GM18517 (cell line): ENCODE measurements at regions not wholly inside any gene's neighbourhood (a gene's known extent, or its start where the extent isn't known, plus 50 kb on each side); places are given as distances from the start of the nearest gene placed in this dataset.

Experiments used
- ATAC-seq: cut with Tn5 transposase; IDR thresholded peaks from one replicate; pipeline ENCODE4 v1.9.1; 2021; ENCODE audit warnings: mild to moderate bottlenecking, moderate library complexity; ENCODE audit not compliant: unreplicated experiment

GRCh38 chr5:136811551-136811950 is 446.2 kb upstream of the TRPC7 start:
- ATAC-seq = no peak

GRCh38 chr5:136811086-136811485 is 445.7 kb upstream of the TRPC7 start:
- no peak for ATAC-seq

DNA sequence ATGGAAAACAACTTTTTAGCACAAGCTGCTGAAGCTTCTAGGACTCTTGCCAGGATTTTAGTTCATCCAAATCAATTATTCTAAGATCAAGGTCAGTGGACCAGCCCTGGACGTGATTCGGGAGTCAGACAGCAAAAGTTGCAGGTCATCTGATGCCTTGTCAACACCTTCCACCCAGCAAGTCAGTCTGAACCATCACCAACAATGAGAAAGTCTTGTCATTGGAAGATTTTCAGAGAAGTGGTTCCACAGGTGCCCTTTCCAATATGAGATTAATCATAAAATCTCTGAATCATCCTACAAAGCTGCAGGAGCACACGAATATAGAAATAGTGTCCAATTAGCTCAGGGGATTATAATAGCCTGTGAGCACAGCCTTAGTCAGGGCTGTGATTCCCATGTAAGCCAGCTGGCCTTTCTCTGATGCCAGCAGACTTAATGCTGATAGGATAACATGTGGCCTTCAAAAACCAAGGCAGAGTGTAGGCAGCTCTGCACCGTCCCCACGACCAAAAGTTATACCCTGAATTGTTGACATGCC is 445.0 kb upstream of the TRPC7 start:
- ATAC-seq = no peak

DNA sequence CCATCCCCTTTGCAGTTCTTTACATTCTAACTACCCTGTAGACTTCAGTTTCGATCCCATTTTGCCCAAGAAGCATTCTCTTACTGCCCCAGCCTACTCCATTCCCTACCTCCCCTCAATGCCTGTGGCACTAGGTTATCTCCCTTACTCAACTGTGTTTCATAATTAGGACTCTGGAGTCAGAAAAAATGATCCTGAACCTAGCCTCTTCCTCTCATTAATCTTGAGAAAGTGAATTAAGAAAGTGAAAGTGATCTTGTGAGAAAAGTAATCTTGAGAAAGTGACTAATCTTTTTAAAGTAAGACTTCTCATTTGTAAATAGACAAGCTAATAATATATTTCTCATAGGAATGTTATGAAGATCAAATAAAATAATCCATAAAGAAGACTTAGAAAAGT is 444.0 kb upstream of the TRPC7 start:
- no peak for ATAC-seq

DNA sequence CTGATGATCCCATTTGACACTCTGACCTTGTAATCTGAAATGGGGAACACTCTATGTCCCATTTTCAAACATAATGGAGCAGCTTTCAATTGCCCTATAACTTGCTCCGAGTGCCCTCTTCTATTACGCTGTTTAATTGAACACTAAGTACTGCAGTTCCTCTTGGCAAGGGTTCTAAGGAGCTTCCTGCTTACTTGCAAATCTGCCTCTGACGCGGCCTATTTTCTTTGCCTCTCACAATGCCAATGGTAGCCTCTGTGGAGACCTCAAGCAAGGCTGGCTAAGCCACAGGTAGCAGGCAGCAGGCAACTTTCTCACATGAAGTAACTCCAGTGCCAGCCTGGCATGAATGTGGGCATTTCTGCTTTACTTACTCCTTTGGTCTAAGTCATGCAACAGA is 443.4 kb upstream of the TRPC7 start:
- ATAC-seq = no peak

DNA sequence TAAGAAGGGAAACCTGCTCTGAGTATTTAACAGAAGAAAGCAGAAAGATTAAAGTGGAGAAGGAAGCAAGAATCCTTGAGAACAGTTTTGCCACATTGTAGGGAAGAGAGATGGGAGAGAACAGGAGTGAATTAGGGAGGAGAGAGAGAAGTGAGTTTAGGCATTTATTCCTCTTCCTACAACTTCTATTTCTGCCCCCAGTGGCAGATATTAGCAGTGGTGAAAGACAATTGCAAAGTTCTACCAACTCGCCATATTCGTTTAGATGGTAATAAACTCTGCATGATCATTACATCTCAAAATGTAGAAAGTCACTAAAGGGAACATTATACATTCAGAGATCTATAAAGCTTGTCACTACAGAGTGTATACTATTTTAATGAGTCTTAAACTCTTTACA is 440.1 kb upstream of the TRPC7 start:
- no peak for ATAC-seq

DNA sequence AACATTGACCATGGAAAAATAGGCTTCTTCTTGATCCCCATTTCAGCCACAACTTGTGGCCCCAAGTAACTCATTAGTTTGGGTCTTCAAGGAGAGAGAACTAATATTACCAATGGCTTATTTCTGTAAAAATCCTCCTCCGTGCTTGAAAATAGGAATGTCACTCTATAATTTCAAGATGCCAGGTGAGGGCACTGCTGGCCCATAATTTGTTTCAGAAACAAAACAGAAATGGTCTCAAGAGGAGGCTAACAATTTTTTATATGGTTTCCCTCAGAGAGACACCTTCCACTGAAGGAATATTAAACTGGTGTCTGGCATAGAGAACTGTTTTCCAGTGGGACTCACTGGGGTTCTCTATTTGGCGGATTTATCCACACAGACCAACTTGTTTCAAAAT is 437.0 kb upstream of the TRPC7 start:
- no peak for ATAC-seq

DNA sequence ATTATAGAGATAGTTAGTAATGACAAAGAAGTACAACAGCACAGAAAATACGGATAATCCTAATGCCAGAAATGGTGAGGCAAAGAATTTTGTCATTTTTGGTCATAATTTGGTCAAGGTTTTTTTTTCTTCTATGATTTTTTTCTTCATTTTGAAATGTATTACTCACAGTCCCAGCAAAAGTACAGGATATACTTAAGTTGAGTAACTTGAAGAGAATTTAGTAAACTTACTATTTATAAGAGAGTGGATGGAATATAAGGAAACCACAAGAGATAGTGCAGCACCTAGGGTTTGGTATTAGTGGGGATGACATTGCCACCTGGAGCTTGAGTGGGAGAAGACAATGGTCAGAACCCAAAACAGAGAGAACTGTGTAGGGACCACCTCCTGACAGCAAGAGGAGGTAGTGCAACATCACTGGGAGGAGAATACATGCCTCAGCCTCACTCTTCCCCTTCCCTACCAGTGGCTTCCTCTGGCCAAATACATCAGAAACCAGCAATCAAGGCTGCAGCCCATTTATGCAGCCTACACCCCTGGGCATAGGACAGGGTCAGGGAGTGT is 434.5 kb upstream of the TRPC7 start:
- no peak for ATAC-seq

DNA sequence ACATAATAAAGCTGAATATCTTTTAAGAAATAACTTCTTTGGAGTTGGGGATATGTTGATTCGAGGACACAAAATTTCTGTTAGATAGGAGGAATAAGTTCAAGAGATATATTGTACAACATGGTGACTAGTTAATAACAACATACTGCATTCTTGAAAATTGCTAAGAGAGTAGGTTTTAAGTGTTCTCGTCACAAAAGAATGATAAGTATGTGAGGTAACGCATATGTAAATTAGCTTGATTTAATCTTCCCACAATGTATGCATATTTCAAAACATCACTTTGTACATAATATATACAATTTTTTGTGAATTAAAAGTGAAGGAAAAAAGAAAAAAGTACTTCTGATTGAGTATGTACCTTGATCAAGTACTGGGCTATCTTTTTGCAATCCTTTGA is 428.0 kb upstream of the TRPC7 start:
- no peak for ATAC-seq

DNA sequence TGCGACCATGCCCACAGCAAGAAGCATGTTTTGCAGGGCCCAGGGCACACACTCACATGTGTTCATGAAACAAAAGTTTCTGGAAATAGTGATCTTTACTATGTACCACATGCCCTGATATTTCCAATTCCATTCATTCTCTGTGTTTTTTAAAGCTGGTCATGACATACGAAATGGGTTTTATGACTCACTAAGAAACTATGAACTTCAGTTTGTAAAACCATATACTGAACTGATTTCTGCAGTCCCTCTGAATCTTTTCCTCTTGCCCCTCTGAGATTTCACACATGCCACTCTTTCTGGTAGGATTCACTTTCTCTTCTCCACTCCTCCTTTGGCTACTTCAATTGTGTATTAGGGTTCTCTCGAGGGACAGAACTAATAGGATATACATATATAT is 416.1 kb upstream of the TRPC7 start:
- no peak for ATAC-seq

DNA sequence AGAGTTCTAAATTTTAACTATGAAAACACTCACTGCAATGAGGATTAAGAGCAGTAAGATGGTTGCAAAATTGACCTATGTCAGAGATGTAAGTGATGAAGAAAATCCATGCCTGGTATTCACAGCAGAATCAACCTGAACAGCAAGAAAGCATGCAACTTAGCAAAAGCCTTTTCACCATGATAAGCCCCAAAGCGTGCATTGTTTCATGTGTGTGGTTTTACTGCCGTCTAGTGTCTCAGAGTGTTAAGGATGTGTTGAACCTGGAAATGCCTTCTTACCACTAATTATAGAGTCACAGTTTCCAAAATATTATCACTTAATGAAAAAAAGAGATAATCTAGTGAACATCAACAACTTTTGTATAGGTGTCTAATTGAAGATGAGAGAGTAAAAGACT is 415.2 kb upstream of the TRPC7 start:
- ATAC-seq = no peak

DNA sequence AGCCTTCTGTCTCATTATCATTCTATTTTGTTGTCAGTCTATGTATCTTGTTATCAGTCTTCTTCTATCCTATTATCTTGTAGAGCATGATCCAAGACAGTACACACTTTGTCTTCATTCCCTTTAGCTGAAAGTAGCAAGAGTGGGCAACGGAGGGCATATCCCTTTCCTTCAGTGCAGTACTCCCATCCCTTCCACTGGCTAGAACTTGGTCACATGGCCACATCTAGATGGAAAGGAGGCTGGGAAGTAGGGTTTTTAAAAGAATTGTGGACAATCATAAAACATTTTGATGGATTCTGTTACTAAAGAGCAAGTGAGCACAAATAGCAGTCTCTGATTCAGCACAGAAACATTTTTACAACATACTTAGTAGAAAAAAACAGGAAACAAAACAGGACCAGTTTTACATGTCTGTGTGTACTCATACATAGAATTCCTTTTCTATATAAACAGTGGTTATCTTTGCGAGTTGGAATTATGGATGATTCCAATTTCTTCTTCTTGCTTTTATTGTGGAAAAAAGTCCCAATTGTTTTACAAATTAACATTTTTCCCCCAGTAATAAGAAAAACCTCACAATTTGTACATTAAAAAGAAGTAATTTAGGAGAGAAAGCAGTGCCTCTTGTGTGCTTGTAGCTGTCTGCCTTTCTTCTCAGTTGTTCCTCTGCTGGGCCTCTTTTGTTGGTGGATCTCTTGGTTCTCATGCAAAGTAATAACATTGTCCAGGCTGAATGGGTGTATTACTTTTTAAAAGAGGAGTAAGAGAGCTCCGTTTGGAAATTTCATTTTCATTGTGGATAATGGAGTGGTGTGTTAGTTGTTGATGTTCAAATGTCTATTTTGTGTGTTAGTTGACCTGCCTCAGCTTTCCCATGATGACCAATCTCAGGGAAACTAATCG is 410.9 kb upstream of the TRPC7 start:
- no peak for ATAC-seq

- ATAC-seq = no peak
These were observed 407.1 kb upstream of the TRPC7 start for GRCh38 chr5:136772491-136772890.

- peak; percentile 82 for ATAC-seq
These were observed 404.7 kb upstream of the TRPC7 start for GRCh38 chr5:136769900-136770684.

- no peak for ATAC-seq
These were observed 403.7 kb upstream of the TRPC7 start for GRCh38 chr5:136769093-136769492.

GRCh38 chr5:136768457-136768856 is 403.1 kb upstream of the TRPC7 start:
- peak; percentile 57 for ATAC-seq

DNA sequence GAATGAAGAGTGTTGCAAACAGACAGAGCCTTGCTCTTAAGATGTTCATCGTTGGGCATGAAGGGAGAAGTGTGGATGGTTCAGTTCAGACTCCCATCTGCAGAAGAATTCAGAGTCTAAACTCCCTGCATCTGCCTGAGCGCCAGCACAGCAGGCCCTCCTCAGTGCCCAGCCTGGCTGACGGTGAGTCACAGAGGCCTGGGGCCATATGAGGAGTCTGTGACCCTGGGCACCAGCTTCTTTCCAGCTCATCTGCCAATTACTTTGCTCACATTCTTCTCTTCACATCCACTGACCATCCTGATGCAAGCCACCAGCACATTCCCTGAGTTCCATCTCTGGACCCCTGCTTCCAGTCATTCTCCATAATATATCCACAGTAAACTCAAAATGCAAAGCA is 401.1 kb upstream of the TRPC7 start:
- ATAC-seq = no peak

GRCh38 chr5:136764601-136765000 is 399.3 kb upstream of the TRPC7 start:
- ATAC-seq = no peak

- ATAC-seq = no peak
These were observed 398.2 kb upstream of the TRPC7 start for GRCh38 chr5:136763548-136763947.

DNA sequence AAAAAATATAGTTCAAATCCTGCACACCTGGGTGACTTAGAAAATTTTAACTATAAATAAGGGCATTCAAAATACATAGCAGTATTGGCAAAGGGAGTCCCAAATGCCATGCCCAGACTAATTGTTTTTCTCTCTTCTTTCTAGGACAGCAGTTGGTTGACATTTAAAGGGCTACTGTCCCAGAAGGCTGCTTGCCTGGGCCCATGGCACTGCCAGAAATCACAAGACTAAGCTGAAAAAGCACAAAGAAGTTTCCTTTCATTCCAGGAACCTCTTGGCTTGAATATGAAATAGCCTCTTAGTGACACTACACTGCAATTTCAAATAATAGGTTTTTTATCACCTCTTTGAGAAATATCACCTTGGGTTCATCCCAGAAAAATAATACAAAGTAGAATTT is 388.9 kb upstream of the TRPC7 start:
- no peak for ATAC-seq

DNA sequence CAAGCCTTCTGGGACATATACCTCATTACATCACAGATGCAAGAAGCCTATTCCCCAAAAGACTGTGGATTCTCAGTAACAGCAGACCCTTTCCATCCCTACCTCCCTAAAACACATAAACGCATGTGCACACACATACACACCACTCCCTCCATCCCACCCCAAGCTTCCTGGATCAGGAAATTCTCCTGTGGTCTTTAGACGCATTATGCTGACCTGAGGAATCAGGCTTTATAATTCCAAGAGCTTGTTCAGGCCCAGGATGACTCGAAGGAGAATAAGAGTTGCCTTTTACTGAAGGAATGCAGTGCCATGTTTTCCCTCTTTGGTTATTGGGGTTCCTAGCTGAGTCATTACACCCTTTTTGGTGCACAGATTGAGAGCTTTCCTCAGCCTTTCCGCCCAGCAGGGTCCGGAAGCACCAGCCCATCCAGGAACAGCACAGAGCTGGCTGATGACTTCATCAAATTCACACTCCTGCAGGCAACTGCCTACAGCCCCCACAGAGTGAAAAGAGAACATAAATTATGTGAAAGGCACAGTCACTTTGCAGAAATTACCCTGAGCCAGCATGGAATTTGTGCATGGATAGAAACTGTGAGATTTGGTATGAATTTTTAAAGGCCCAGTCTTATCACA is 385.0 kb upstream of the TRPC7 start:
- ATAC-seq = no peak
